ENCODE measurements at regions not wholly inside any gene's neighbourhood (a gene's known extent, or its start where the extent isn't known, plus 50 kb on each side); places are given as distances from the start of the nearest gene placed in this dataset.

DNA sequence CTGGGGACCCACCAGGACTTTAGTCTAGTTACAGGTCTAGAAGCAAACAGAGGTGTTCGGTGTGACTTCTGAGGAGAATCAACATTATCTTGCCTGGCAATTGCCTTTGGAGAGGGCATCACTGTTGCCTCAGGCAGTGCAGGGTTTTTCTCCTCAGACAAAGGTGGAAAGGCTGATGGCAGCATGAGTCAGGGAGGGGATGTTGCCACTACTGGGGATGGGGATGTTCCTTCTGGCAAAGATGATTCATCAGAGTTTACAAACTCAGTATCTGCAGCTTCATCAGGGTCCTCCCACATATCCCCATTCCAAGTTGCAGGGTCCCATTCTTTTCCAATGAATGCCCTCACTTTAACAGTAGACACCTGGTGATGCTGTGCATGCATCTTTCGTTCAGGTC lies 91.3 kb upstream of the GALNTL6 start:
- 25% methylated on average over 2 of the region's 2 CpGs for WGBS (ENCODE audit: insufficient coverage, low coverage, low lambda C conversion rate, missing lambda C conversion rate)
- Histone ChIP-seq H3K4me1 (no peaks in the 10 kb centered on the region), H3K9me3 (no peaks in the 10 kb centered on the region), H3K27me3 (no peaks in the 10 kb centered on the region), H3K4me3 (no peak overlapping the region), H3K36me3 (no peaks in the 10 kb centered on the region), H3K27ac (no peak overlapping the region)
- intact Hi-C loops (cut with DNase I) = no loop called here
- TF ChIP-seq POLR2A (IDR thresholded peaks at IDR 0.05) = no peak
- TF ChIP-seq, protein P1, sequence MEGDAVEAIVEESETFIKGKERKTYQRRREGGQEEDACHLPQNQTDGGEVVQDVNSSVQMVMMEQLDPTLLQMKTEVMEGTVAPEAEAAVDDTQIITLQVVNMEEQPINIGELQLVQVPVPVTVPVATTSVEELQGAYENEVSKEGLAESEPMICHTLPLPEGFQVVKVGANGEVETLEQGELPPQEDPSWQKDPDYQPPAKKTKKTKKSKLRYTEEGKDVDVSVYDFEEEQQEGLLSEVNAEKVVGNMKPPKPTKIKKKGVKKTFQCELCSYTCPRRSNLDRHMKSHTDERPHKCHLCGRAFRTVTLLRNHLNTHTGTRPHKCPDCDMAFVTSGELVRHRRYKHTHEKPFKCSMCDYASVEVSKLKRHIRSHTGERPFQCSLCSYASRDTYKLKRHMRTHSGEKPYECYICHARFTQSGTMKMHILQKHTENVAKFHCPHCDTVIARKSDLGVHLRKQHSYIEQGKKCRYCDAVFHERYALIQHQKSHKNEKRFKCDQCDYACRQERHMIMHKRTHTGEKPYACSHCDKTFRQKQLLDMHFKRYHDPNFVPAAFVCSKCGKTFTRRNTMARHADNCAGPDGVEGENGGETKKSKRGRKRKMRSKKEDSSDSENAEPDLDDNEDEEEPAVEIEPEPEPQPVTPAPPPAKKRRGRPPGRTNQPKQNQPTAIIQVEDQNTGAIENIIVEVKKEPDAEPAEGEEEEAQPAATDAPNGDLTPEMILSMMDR (IDR thresholded peaks at IDR 0.05) = no peak
- ATAC-seq (no peak), DNase-seq (no peak)

DNA sequence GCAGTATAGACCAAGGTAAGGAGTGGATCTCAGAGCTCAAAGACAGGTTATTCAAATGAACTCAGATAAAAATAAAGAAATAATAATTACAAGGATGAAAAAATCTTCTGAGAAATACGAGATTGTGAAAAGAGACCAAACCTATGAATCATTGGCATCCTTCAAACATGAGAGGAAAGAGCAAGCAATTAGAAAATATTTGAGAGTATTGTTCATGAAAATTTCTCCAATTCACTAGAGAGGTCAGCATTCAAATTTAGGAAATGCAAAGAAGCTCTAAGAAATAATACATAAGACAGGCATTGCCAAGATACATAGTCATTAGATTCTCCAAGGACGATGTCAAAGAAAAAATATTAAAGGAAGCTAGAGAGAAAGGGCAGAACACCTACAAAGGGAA lies 93.5 kb upstream of the GALNTL6 start:
- Histone ChIP-seq H3K27me3 (no peaks in the 10 kb centered on the region), H3K4me1 (no peaks in the 10 kb centered on the region), H3K4me3 (no peak overlapping the region), H3K27ac (no peak overlapping the region), H3K9me3 (no peaks in the 10 kb centered on the region), H3K36me3 (no peaks in the 10 kb centered on the region)
- intact Hi-C loops (cut with DNase I) = no loop called here
- no peak for TF ChIP-seq POLR2A (IDR thresholded peaks at IDR 0.05)
- TF ChIP-seq, protein P1 (IDR thresholded peaks at IDR 0.05) = no peak
- ATAC-seq = no peak
- DNase-seq = no peak
- 14% methylated on average over 2 of the region's 2 CpGs for WGBS (ENCODE audit: insufficient coverage, low coverage, low lambda C conversion rate, missing lambda C conversion rate)

DNA sequence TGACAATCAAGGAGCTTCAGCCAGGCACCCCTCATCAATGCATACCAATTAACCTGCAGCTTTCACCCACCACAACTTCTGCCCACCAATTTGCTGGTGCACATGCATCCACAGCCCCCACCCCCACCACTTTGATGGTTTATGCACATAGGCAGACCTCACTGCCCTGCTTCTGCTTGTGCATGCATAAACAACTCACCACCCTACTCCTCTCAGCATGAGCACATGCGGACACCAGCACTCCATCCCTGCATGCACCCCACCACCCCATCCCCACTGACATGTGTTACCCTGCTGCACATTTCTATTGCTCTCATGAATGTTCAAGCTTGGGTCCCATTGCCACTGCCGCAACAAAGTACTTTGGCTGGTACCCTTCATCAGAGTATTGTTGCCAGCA lies 94.5 kb upstream of the GALNTL6 start:
- TF ChIP-seq POLR2A (IDR thresholded peaks at IDR 0.05) = no peak
- WGBS (ENCODE audit: insufficient coverage, low coverage, low lambda C conversion rate, missing lambda C conversion rate) = 63% methylated on average over 2 of the region's 2 CpGs
- ATAC-seq (no peak), DNase-seq (no peak)
- H3K27me3 ChIP-seq = no peaks in the 10 kb centered on the region
- no peak overlapping the region for H3K4me3 ChIP-seq
- intact Hi-C loops (cut with DNase I) = no loop called here
- no peaks in the 10 kb centered on the region for H3K36me3 ChIP-seq
- no peaks in the 10 kb centered on the region for H3K4me1 ChIP-seq
- H3K27ac ChIP-seq = no peak overlapping the region
- no peaks in the 10 kb centered on the region for H3K9me3 ChIP-seq

- no CpG with 5 or more reads among the region's 1 CpG for WGBS (ENCODE audit: insufficient coverage, low coverage, low lambda C conversion rate, missing lambda C conversion rate)
- intact Hi-C loops (cut with DNase I) = no loop called here
- peak in 1 of 4 donors; percentile 25 for ATAC-seq
- no peaks in the 10 kb centered on the region for H3K27me3 ChIP-seq
- H3K27ac ChIP-seq = no peak overlapping the region
- H3K9me3 ChIP-seq = no peaks in the 10 kb centered on the region
- no peak for DNase-seq
- H3K4me1 ChIP-seq = no peaks in the 10 kb centered on the region
- H3K36me3 ChIP-seq = no peaks in the 10 kb centered on the region
- no peak overlapping the region for H3K4me3 ChIP-seq
- no peak for TF ChIP-seq POLR2A (IDR thresholded peaks at IDR 0.05)
- TF ChIP-seq, protein P1 (IDR thresholded peaks at IDR 0.05) = no peak
These were observed 95.1 kb upstream of the GALNTL6 start for GRCh38 chr4:171718069-171718468.

GRCh38 chr4:171717231-171717741 lies 95.9 kb upstream of the GALNTL6 start:
- Histone ChIP-seq H3K4me3 (no peak overlapping the region), H3K4me1 (no peaks in the 10 kb centered on the region), H3K27me3 (no peaks in the 10 kb centered on the region), H3K9me3 (no peaks in the 10 kb centered on the region), H3K27ac (no peak overlapping the region), H3K36me3 (no peaks in the 10 kb centered on the region)
- no peak for ATAC-seq
- DNase-seq = no peak
- no peak for TF ChIP-seq POLR2A (IDR thresholded peaks at IDR 0.05)
- TF ChIP-seq, protein P1 (IDR thresholded peaks at IDR 0.05) = no peak
- intact Hi-C loops (cut with DNase I) = no loop called here

All from right lobe of liver (tissue), 6 donors.